ENCODE measurements at regions not wholly inside any gene's neighbourhood (a gene's known extent, or its start where the extent isn't known, plus 50 kb on each side); places are given as distances from the start of the nearest gene placed in this dataset.

GRCh38 chr13:85632526-85633195 lies 166.6 kb downstream of the SLITRK6 start:
- H3K4me2 ChIP-seq (ENCODE audit: unreplicated experiment): no peak overlapping the region
- H3K9ac ChIP-seq: no peak overlapping the region
- no peak overlapping the region for H2AFZ ChIP-seq
- TF ChIP-seq EZH2 (IDR thresholded peaks at IDR 0.05; ENCODE audit: insufficient read depth, poor library complexity, severe bottlenecking) (no peak), EZH2phosphoT487 (IDR thresholded peaks at IDR 0.05; ENCODE audit: insufficient read depth, low read depth) (no peak)
- H3K9me2 ChIP-seq (ENCODE audit: insufficient read depth): no peaks in the 10 kb centered on the region
- H3K4me1 ChIP-seq (ENCODE audit: insufficient read depth): no peaks in the 10 kb centered on the region
- H3K79me2 ChIP-seq (ENCODE audit: insufficient read depth): no peaks in the 10 kb centered on the region
- WGBS, 2 experiments (ENCODE audit: low coverage in 1 of 2, low lambda C conversion rate in 2 of 2, missing lambda C conversion rate in 2 of 2): 1 to 5% methylated on average over 3 of the region's 3 CpGs
- no peak overlapping the region for H3K27ac ChIP-seq
- H3F3A ChIP-seq (ENCODE audit: insufficient read depth): no peaks in the 10 kb centered on the region
- no peak for DNase-seq
- no peaks in the 10 kb centered on the region for H3K36me3 ChIP-seq (ENCODE audit: low read depth)
- H4K20me1 ChIP-seq (ENCODE audit: insufficient read depth): no peaks in the 10 kb centered on the region
- H3K9me3 ChIP-seq (ENCODE audit: low read depth): peaks cover 4% of the 10 kb centered on the region
- in situ Hi-C loops (cut with MboI): no loop called here
- H3K4me3 ChIP-seq: no peak overlapping the region
- H3K27me3 ChIP-seq (replicated peaks; ENCODE audit: insufficient read depth): no peaks in the 10 kb centered on the region

DNA sequence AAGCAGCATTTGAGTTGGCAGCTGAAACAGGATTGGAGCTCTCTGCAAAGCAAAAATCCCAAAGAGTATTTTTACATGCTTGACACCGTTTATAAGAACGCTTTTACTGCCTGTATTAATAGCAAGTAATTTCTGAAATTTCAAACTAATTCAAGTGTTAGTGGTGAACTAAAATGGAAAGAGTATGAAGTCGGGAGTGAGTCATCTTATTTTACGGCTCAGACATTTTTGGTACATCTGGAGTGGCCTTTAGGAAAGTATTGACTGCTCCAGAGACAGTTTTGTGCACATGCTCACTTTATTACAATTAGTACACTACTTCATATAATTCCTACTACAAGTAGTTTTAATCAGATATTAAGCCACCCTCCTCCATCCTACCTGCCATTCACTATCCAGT lies 167.4 kb downstream of the SLITRK6 start:
- no peak overlapping the region for H3K9ac ChIP-seq
- no peak overlapping the region for H2AFZ ChIP-seq
- in situ Hi-C loops (cut with MboI): no loop called here
- no peaks in the 10 kb centered on the region for H3K27me3 ChIP-seq (replicated peaks; ENCODE audit: insufficient read depth)
- H3K27ac ChIP-seq: no peak overlapping the region
- no peak overlapping the region for H3K4me3 ChIP-seq
- H3K36me3 ChIP-seq (ENCODE audit: low read depth): no peaks in the 10 kb centered on the region
- TF ChIP-seq EZH2phosphoT487 (IDR thresholded peaks at IDR 0.05; ENCODE audit: insufficient read depth, low read depth) (no peak), EZH2 (IDR thresholded peaks at IDR 0.05; ENCODE audit: insufficient read depth, poor library complexity, severe bottlenecking) (no peak)
- H3K79me2 ChIP-seq (ENCODE audit: insufficient read depth): no peaks in the 10 kb centered on the region
- no peaks in the 10 kb centered on the region for H4K20me1 ChIP-seq (ENCODE audit: insufficient read depth)
- H3F3A ChIP-seq (ENCODE audit: insufficient read depth): no peaks in the 10 kb centered on the region
- H3K4me2 ChIP-seq (ENCODE audit: unreplicated experiment): no peak overlapping the region
- 31 to 32% methylated on average over 4 of the region's 4 CpGs for WGBS, 2 experiments (ENCODE audit: low coverage in 1 of 2, low lambda C conversion rate in 2 of 2, missing lambda C conversion rate in 2 of 2)
- no peaks in the 10 kb centered on the region for H3K9me2 ChIP-seq (ENCODE audit: insufficient read depth)
- peaks cover 4% of the 10 kb centered on the region for H3K9me3 ChIP-seq (ENCODE audit: low read depth)
- H3K4me1 ChIP-seq (ENCODE audit: insufficient read depth): no peaks in the 10 kb centered on the region
- no peak for DNase-seq

GRCh38 chr13:85626603-85627002 lies 172.6 kb downstream of the SLITRK6 start:
- H3K9me3 ChIP-seq (ENCODE audit: low read depth): peaks cover 4% of the 10 kb centered on the region

DNA sequence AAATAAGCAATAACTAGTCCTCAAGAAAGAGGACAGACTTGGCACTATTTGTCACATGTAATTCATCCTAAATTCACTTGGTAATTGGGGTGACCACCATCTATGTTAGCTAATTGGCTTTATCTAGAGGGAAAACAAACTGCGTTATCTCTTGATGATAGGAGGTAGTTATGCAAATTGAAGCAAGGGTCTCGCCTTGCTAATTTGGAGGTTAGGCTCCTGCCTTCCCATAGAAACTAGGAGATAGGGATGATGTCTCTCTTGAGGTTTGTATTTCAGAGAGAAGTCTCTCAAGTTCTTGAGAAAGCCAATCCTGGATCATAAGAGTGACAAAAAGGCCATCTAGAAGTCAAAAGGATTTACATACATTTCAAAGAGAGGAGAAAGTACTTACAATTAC lies 179.9 kb downstream of the SLITRK6 start:
- Histone ChIP-seq H3F3A (ENCODE audit: insufficient read depth) (no peaks in the 10 kb centered on the region), H3K27ac (no peak overlapping the region), H3K79me2 (ENCODE audit: insufficient read depth) (no peaks in the 10 kb centered on the region), H3K4me3 (no peak overlapping the region), H3K4me1 (ENCODE audit: insufficient read depth) (no peaks in the 10 kb centered on the region), H3K27me3 (replicated peaks; ENCODE audit: insufficient read depth) (no peaks in the 10 kb centered on the region), H3K4me2 (ENCODE audit: unreplicated experiment) (no peak overlapping the region), H2AFZ (no peak overlapping the region), H4K20me1 (ENCODE audit: insufficient read depth) (no peaks in the 10 kb centered on the region), H3K36me3 (ENCODE audit: low read depth) (no peaks in the 10 kb centered on the region), H3K9me3 (ENCODE audit: low read depth) (no peaks in the 10 kb centered on the region), H3K9ac (no peak overlapping the region), H3K9me2 (ENCODE audit: insufficient read depth) (no peaks in the 10 kb centered on the region)
- WGBS, 2 experiments (ENCODE audit: low coverage in 1 of 2, low lambda C conversion rate in 2 of 2, missing lambda C conversion rate in 2 of 2): 28 to 31% methylated on average over 2 of the region's 2 CpGs
- DNase-seq: no peak
- in situ Hi-C loops (cut with MboI): no loop called here
- TF ChIP-seq EZH2phosphoT487 (IDR thresholded peaks at IDR 0.05; ENCODE audit: insufficient read depth, low read depth) (no peak), EZH2 (IDR thresholded peaks at IDR 0.05; ENCODE audit: insufficient read depth, poor library complexity, severe bottlenecking) (no peak)

More at GRCh38 chr13:85626603-85627002, 172.6 kb downstream of the SLITRK6 start:
- H3K9me2 ChIP-seq (ENCODE audit: insufficient read depth): no peaks in the 10 kb centered on the region
- 45 to 48% methylated on average over 4 of the region's 4 CpGs for WGBS, 2 experiments (ENCODE audit: low coverage in 1 of 2, low lambda C conversion rate in 2 of 2, missing lambda C conversion rate in 2 of 2)
- H3K79me2 ChIP-seq (ENCODE audit: insufficient read depth): no peaks in the 10 kb centered on the region
- no peaks in the 10 kb centered on the region for H3K4me1 ChIP-seq (ENCODE audit: insufficient read depth)
- H2AFZ ChIP-seq: no peak overlapping the region
- TF ChIP-seq EZH2 (IDR thresholded peaks at IDR 0.05; ENCODE audit: insufficient read depth, poor library complexity, severe bottlenecking) (no peak), EZH2phosphoT487 (IDR thresholded peaks at IDR 0.05; ENCODE audit: insufficient read depth, low read depth) (no peak)
- in situ Hi-C loops (cut with MboI): no loop called here
- no peak overlapping the region for H3K4me2 ChIP-seq (ENCODE audit: unreplicated experiment)
- no peak overlapping the region for H3K9ac ChIP-seq
- no peaks in the 10 kb centered on the region for H4K20me1 ChIP-seq (ENCODE audit: insufficient read depth)
- DNase-seq: no peak
- H3K27me3 ChIP-seq (replicated peaks; ENCODE audit: insufficient read depth): no peaks in the 10 kb centered on the region
- H3K27ac ChIP-seq: no peak overlapping the region
- no peaks in the 10 kb centered on the region for H3K36me3 ChIP-seq (ENCODE audit: low read depth)
- no peaks in the 10 kb centered on the region for H3F3A ChIP-seq (ENCODE audit: insufficient read depth)
- H3K4me3 ChIP-seq: no peak overlapping the region
